Endothelial cell (in vitro differentiated cells): ENCODE measurements at regions not wholly inside any gene's neighbourhood (a gene's known extent, or its start where the extent isn't known, plus 50 kb on each side); places are given as distances from the start of the nearest gene placed in this dataset.

Experiments
- DNase-seq: peaks from one replicate; pipeline ENCODE4 v3.0.0; 2021; ENCODE audit warnings: low spot score
- H3K27ac Mint-ChIP-seq: one replicate; pipeline ENCODE4 v1.8.0; 2021; ENCODE audit warnings: mixed read lengths, inconsistent platforms; ENCODE audit not compliant: unreplicated experiment
- H3K27me3 Mint-ChIP-seq: one replicate; pipeline ENCODE4 v1.8.0; 2021; ENCODE audit warnings: mild to moderate bottlenecking, moderate library complexity, mixed read lengths, inconsistent platforms; ENCODE audit not compliant: unreplicated experiment
- H3K36me3 Mint-ChIP-seq: one replicate; pipeline ENCODE4 v1.8.0; 2021; ENCODE audit warnings: mild to moderate bottlenecking, low read depth, mixed read lengths, inconsistent platforms; ENCODE audit not compliant: unreplicated experiment
- H3K4me1 Mint-ChIP-seq: one replicate; pipeline ENCODE4 v1.8.0; 2021; ENCODE audit warnings: mild to moderate bottlenecking, mixed read lengths, inconsistent platforms; ENCODE audit not compliant: unreplicated experiment
- H3K4me3 Mint-ChIP-seq: one replicate; pipeline ENCODE4 v1.8.0; 2021; ENCODE audit warnings: mild to moderate bottlenecking, mixed read lengths, inconsistent platforms; ENCODE audit not compliant: unreplicated experiment
- H3K9me3 Mint-ChIP-seq: one replicate; pipeline ENCODE4 v1.8.0; 2021; ENCODE audit warnings: mixed read lengths, inconsistent platforms; ENCODE audit not compliant: unreplicated experiment
- CTCF ChIP-seq: fragments of 200-600 bp; sonication (generic); IDR thresholded peaks from one replicate; pipeline ENCODE4 v1.5.0; 2021; ENCODE audit warnings: antibody characterized with exemption; ENCODE audit not compliant: unreplicated experiment

GRCh38 chr10:2834214-2834613 is 233.1 kb upstream of the PFKP start:
- peaks cover 3% of the 10 kb centered on the region for H3K27me3 Mint-ChIP-seq
- TF ChIP-seq CTCF = no peak
- no peaks in the 10 kb centered on the region for H3K4me1 Mint-ChIP-seq
- no peak overlapping the region for H3K27ac Mint-ChIP-seq
- H3K36me3 Mint-ChIP-seq = no peaks in the 10 kb centered on the region
- H3K9me3 Mint-ChIP-seq = no peaks in the 10 kb centered on the region
- DNase-seq = no peak
- no peak overlapping the region for H3K4me3 Mint-ChIP-seq

- H3K36me3 Mint-ChIP-seq = no peaks in the 10 kb centered on the region
- H3K9me3 Mint-ChIP-seq = no peaks in the 10 kb centered on the region
- H3K4me1 Mint-ChIP-seq = no peaks in the 10 kb centered on the region
- no peak overlapping the region for H3K4me3 Mint-ChIP-seq
- no peaks in the 10 kb centered on the region for H3K27me3 Mint-ChIP-seq
- no peak for TF ChIP-seq CTCF
- no peak for DNase-seq
- no peak overlapping the region for H3K27ac Mint-ChIP-seq
These were observed 235.8 kb upstream of the PFKP start for GRCh38 chr10:2831509-2831908.

GRCh38 chr10:2828741-2829140 is 238.6 kb upstream of the PFKP start:
- H3K36me3 Mint-ChIP-seq = no peaks in the 10 kb centered on the region
- no peak for TF ChIP-seq CTCF
- no peak for DNase-seq
- H3K4me3 Mint-ChIP-seq = no peak overlapping the region
- H3K4me1 Mint-ChIP-seq = no peaks in the 10 kb centered on the region
- H3K9me3 Mint-ChIP-seq = no peaks in the 10 kb centered on the region
- no peaks in the 10 kb centered on the region for H3K27me3 Mint-ChIP-seq
- H3K27ac Mint-ChIP-seq = no peak overlapping the region

- H3K36me3 Mint-ChIP-seq = no peaks in the 10 kb centered on the region
- no peak overlapping the region for H3K27ac Mint-ChIP-seq
- no peak for TF ChIP-seq CTCF
- no peak for DNase-seq
- no peaks in the 10 kb centered on the region for H3K4me1 Mint-ChIP-seq
- H3K4me3 Mint-ChIP-seq = no peak overlapping the region
- H3K9me3 Mint-ChIP-seq = no peaks in the 10 kb centered on the region
- H3K27me3 Mint-ChIP-seq = no peaks in the 10 kb centered on the region
These were observed 240.7 kb upstream of the PFKP start for GRCh38 chr10:2826675-2827074.

GRCh38 chr10:2825841-2826240 is 241.5 kb upstream of the PFKP start:
- Mint-ChIP-seq H3K4me3 (no peak overlapping the region), H3K36me3 (no peaks in the 10 kb centered on the region), H3K27ac (no peak overlapping the region), H3K9me3 (no peaks in the 10 kb centered on the region), H3K27me3 (no peaks in the 10 kb centered on the region), H3K4me1 (no peaks in the 10 kb centered on the region)
- no peak for TF ChIP-seq CTCF
- DNase-seq = no peak
